ENCODE measurements at regions not wholly inside any gene's neighbourhood (a gene's known extent, or its start where the extent isn't known, plus 50 kb on each side); places are given as distances from the start of the nearest gene placed in this dataset.

DNA sequence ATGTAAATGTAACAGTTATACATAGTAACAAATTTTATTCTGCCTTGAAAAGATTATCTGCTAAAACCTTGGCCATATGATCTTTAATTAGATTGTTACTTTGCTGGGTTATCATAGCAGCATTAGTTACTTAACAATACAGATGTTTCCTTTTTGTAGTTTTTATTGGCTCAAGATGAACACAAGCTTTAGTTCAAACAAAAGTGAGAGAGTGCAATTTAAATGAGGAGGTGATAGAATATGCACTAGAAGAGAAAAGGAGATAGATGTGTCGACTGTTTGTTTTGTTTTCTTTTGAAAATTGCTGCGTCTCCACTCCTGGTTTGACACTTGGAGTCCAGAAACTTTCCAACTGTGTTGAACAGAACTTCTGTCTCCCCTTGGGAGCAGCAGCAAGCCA is 91.4 kb upstream of the CAV2 start:
- TF ChIP-seq CTCF (IDR thresholded peaks at IDR 0.05; ENCODE audit: insufficient read depth, low read length) (no peak), POLR2AphosphoS5 (IDR thresholded peaks at IDR 0.05; ENCODE audit: low read depth) (no peak)
- TF ChIP-seq, protein P1, sequence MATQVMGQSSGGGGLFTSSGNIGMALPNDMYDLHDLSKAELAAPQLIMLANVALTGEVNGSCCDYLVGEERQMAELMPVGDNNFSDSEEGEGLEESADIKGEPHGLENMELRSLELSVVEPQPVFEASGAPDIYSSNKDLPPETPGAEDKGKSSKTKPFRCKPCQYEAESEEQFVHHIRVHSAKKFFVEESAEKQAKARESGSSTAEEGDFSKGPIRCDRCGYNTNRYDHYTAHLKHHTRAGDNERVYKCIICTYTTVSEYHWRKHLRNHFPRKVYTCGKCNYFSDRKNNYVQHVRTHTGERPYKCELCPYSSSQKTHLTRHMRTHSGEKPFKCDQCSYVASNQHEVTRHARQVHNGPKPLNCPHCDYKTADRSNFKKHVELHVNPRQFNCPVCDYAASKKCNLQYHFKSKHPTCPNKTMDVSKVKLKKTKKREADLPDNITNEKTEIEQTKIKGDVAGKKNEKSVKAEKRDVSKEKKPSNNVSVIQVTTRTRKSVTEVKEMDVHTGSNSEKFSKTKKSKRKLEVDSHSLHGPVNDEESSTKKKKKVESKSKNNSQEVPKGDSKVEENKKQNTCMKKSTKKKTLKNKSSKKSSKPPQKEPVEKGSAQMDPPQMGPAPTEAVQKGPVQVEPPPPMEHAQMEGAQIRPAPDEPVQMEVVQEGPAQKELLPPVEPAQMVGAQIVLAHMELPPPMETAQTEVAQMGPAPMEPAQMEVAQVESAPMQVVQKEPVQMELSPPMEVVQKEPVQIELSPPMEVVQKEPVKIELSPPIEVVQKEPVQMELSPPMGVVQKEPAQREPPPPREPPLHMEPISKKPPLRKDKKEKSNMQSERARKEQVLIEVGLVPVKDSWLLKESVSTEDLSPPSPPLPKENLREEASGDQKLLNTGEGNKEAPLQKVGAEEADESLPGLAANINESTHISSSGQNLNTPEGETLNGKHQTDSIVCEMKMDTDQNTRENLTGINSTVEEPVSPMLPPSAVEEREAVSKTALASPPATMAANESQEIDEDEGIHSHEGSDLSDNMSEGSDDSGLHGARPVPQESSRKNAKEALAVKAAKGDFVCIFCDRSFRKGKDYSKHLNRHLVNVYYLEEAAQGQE (IDR thresholded peaks at IDR 0.05; ENCODE audit: insufficient replicate concordance, low read depth), result no peak

Data from HL-60 (cell line).